CD4-positive, alpha-beta memory T cell (primary cell): ENCODE measurements at regions not wholly inside any gene's neighbourhood (a gene's known extent, or its start where the extent isn't known, plus 50 kb on each side); places are given as distances from the start of the nearest gene placed in this dataset.
A peak's percentile ranks its signal among the peaks of the same experiment; 100 is the strongest.

Experiments used
- CTCF ChIA-PET: fragments of 350-600 bp; sonication (Branson Sonifier 250); formaldehyde crosslinking; loops from one replicate; lab custom pipeline; 2021; ENCODE audit warnings: inconsistent platforms; ENCODE audit not compliant: partially characterized antibody; lab: Charles Lee
- POLR2A ChIA-PET: fragments of 350-600 bp; sonication (Branson Sonifier 250); formaldehyde crosslinking; loops from one replicate; lab custom pipeline; 2021; ENCODE audit not compliant: partially characterized antibody; lab: Charles Lee
- DNase-seq, 5 donors: peaks; one replicate each; pipeline versions ENCODE4 v3.0.0 to v3.0.0-alpha.2; 2020 to 2022; ENCODE audit warnings: mixed read lengths in 1 of 5
- H3K27ac ChIP-seq: one replicate; pipeline ENCODE4 v1.7.0; 2013; ENCODE audit warnings: low read depth, low read length
- H3K27me3 ChIP-seq: 2 replicates; pipeline ENCODE4 v1.7.0; 2013; ENCODE audit warnings: mild to moderate bottlenecking, low read length, moderate library complexity; ENCODE audit not compliant: insufficient read depth
- H3K36me3 ChIP-seq: 2 replicates; pipeline ENCODE4 v1.7.0; 2013; ENCODE audit warnings: mild to moderate bottlenecking, low read length, moderate library complexity; ENCODE audit not compliant: insufficient read depth
- H3K4me1 ChIP-seq: 2 replicates; pipeline ENCODE4 v1.7.0; 2013; ENCODE audit warnings: mild to moderate bottlenecking, low read length, moderate library complexity; ENCODE audit not compliant: insufficient read depth
- H3K4me3 ChIP-seq, 2 donors: one replicate each; pipeline ENCODE4 v1.7.0; 2013; ENCODE audit warnings: low read length in 2 of 2, mild to moderate bottlenecking in 1 of 2
- H3K9me3 ChIP-seq, 2 donors: one replicate each; pipeline ENCODE4 v1.7.0; 2013; ENCODE audit warnings: low read length in 2 of 2, control low read depth in 1 of 2; ENCODE audit not compliant: control insufficient read depth in 1 of 2
- H3K27ac Mint-ChIP-seq, 7 donors: one replicate each; pipeline ENCODE4 v1.8.0; 2020 to 2021; ENCODE audit warnings: mixed read lengths in 7 of 7, mild to moderate bottlenecking in 6 of 7, inconsistent platforms in 3 of 7, moderate library complexity in 3 of 7
- H3K27me3 Mint-ChIP-seq, 2 donors: one replicate each; pipeline ENCODE4 v1.8.0; 2020 to 2021; ENCODE audit warnings: mixed read lengths in 2 of 2
- H3K36me3 Mint-ChIP-seq, 2 donors: one replicate each; pipeline ENCODE4 v1.8.0; 2020 to 2021; ENCODE audit warnings: mixed read lengths in 2 of 2, inconsistent platforms in 1 of 2, mild to moderate bottlenecking in 1 of 2
- H3K4me1 Mint-ChIP-seq, 4 donors: one replicate each; pipeline ENCODE4 v1.8.0; 2020 to 2021; ENCODE audit warnings: mixed read lengths in 4 of 4, mild to moderate bottlenecking in 1 of 4
- H3K4me3 Mint-ChIP-seq, 8 donors: one replicate each; pipeline ENCODE4 v1.8.0; 2020 to 2021; ENCODE audit warnings: mixed read lengths in 8 of 8, mild to moderate bottlenecking in 7 of 8, moderate library complexity in 6 of 8, inconsistent platforms in 3 of 8
- H3K9me3 Mint-ChIP-seq, 8 donors: one replicate each; pipeline ENCODE4 v1.8.0; 2020 to 2021; ENCODE audit warnings: mixed read lengths in 8 of 8, mild to moderate bottlenecking in 5 of 8, inconsistent platforms in 3 of 8, moderate library complexity in 1 of 8
- intact Hi-C: fragments of 100-400 bp; cut with micrococcal nuclease; formaldehyde crosslinking; loops from one replicate; pipeline ENCODE4 v1.15.1; 2023

GRCh38 chr2:57906152-57906732, 140.4 kb upstream of the VRK2 start:
- Histone ChIP-seq H3K36me3 (no peaks in the 10 kb centered on the region), H3K4me1 (peaks cover 28% of the 10 kb centered on the region), H3K27me3 (no peaks in the 10 kb centered on the region), H3K4me3 (no peak overlapping the region), H3K9me3 (no peaks in the 10 kb centered on the region), H3K27ac (no peak overlapping the region)
- H3K27me3 Mint-ChIP-seq, result no peaks in the 10 kb centered on the region
- H3K36me3 Mint-ChIP-seq, result no peaks in the 10 kb centered on the region
- ChIA-PET CTCF (interaction anchor here (0.6 to 1.2 kb wide), 8 partner anchors 10 to 1120 kb away, joined by 3 to 4 read pairs (median 3); no protein-coding TSS in a partner anchor), POLR2A (no interaction called here)
- H3K4me1 Mint-ChIP-seq, result peaks cover 18 to 26% (median 20%) of the 10 kb centered on the region in 4 donors
- H3K27ac Mint-ChIP-seq, result no peak overlapping the region
- no peak overlapping the region for H3K4me3 Mint-ChIP-seq
- H3K9me3 Mint-ChIP-seq, result no peaks in the 10 kb centered on the region
- intact Hi-C loops, result loop anchor here (5.0 to 10.0 kb wide), 2 partner anchors 541 to 969 kb away; no protein-coding TSS in a partner anchor
- DNase-seq, result peak in 3 of 5 donors; percentile 17 to 21 (median 21)

GRCh38 chr2:57907411-57907810, 139.2 kb upstream of the VRK2 start:
- CTCF ChIA-PET, result no interaction called here

GRCh38 chr2:57908736-57909161, 137.9 kb upstream of the VRK2 start:
- intact Hi-C loops, result loop anchor here (5.0 to 10.0 kb wide), 2 partner anchors 539 to 966 kb away; no protein-coding TSS in a partner anchor
- POLR2A ChIA-PET, result interaction anchor here (1.2 kb wide), 1 partner anchor 138 kb away, joined by 4 read pairs; the partner anchor contains the start of gene VRK2
- peak overlapping the region; percentile 20 to 83 (median 74) for H3K27ac Mint-ChIP-seq

More at GRCh38 chr2:57907411-57907810, 139.2 kb upstream of the VRK2 start:
- peaks cover 28% of the 10 kb centered on the region for H3K4me1 ChIP-seq
- H3K4me1 Mint-ChIP-seq, result peaks cover 18 to 26% (median 20%) of the 10 kb centered on the region in 4 donors
- H3K27ac ChIP-seq, result no peak overlapping the region
- no peaks in the 10 kb centered on the region for H3K27me3 Mint-ChIP-seq
- H3K27ac Mint-ChIP-seq, result peak overlapping the region in 6 of 7 donors; percentile 12 to 81 (median 37)
- H3K27me3 ChIP-seq, result no peaks in the 10 kb centered on the region
- intact Hi-C loops, result loop anchor here (5.0 to 10.0 kb wide), 2 partner anchors 540 to 967 kb away; no protein-coding TSS in a partner anchor
- H3K4me3 Mint-ChIP-seq, result no peak overlapping the region
- H3K36me3 ChIP-seq, result no peaks in the 10 kb centered on the region
- POLR2A ChIA-PET, result no interaction called here
- H3K4me3 ChIP-seq, result no peak overlapping the region
- no peaks in the 10 kb centered on the region for H3K9me3 ChIP-seq
- no peaks in the 10 kb centered on the region for H3K36me3 Mint-ChIP-seq
- DNase-seq, result no peak
- no peaks in the 10 kb centered on the region for H3K9me3 Mint-ChIP-seq

GRCh38 chr2:57918126-57918525, 128.5 kb upstream of the VRK2 start:
- Histone ChIP-seq H3K4me1 (no peaks in the 10 kb centered on the region), H3K27ac (no peak overlapping the region), H3K27me3 (no peaks in the 10 kb centered on the region), H3K9me3 (no peaks in the 10 kb centered on the region), H3K4me3 (no peak overlapping the region), H3K36me3 (no peaks in the 10 kb centered on the region)
- Mint-ChIP-seq H3K4me1 (peaks cover 0 to 4% (median 0%) of the 10 kb centered on the region in 4 donors), H3K27me3 (no peaks in the 10 kb centered on the region), H3K27ac (no peak overlapping the region), H3K36me3 (no peaks in the 10 kb centered on the region), H3K4me3 (no peak overlapping the region), H3K9me3 (peaks cover 0 to 2% (median 0%) of the 10 kb centered on the region in 8 donors)
- ChIA-PET CTCF (interaction anchor here (0.8 kb wide), 1 partner anchor 30 kb away, joined by 3 read pairs; no protein-coding TSS in a partner anchor), POLR2A (no interaction called here)
- intact Hi-C loops, result no loop called here
- DNase-seq, result no peak

More at GRCh38 chr2:57908736-57909161, 137.9 kb upstream of the VRK2 start:
- H3K36me3 ChIP-seq, result no peaks in the 10 kb centered on the region
- Mint-ChIP-seq H3K36me3 (no peaks in the 10 kb centered on the region), H3K4me3 (peak overlapping the region in 5 of 8 donors; percentile 4 to 49 (median 11)), H3K4me1 (peaks cover 18 to 26% (median 20%) of the 10 kb centered on the region in 4 donors), H3K9me3 (no peaks in the 10 kb centered on the region), H3K27me3 (no peaks in the 10 kb centered on the region)
- peaks cover 28% of the 10 kb centered on the region for H3K4me1 ChIP-seq
- no peaks in the 10 kb centered on the region for H3K27me3 ChIP-seq
- no peaks in the 10 kb centered on the region for H3K9me3 ChIP-seq
- CTCF ChIA-PET, result no interaction called here
- DNase-seq, result peak in 2 of 5 donors; percentile 11 to 19
- no peak overlapping the region for H3K27ac ChIP-seq
- H3K4me3 ChIP-seq, result no peak overlapping the region

GRCh38 chr2:57920342-57920939, 126.2 kb upstream of the VRK2 start:
- Mint-ChIP-seq H3K36me3 (no peaks in the 10 kb centered on the region), H3K27me3 (no peaks in the 10 kb centered on the region), H3K4me3 (no peak overlapping the region), H3K9me3 (peaks cover 2 to 12% (median 4%) of the 10 kb centered on the region in 8 donors), H3K4me1 (peaks cover 0 to 19% (median 7%) of the 10 kb centered on the region in 4 donors), H3K27ac (no peak overlapping the region)
- H3K27me3 ChIP-seq, result no peaks in the 10 kb centered on the region
- no peak overlapping the region for H3K4me3 ChIP-seq
- no peaks in the 10 kb centered on the region for H3K9me3 ChIP-seq
- H3K27ac ChIP-seq, result no peak overlapping the region
- H3K4me1 ChIP-seq, result no peaks in the 10 kb centered on the region
- intact Hi-C loops, result no loop called here
- no peak for DNase-seq
- ChIA-PET POLR2A (no interaction called here), CTCF (no interaction called here)
- no peaks in the 10 kb centered on the region for H3K36me3 ChIP-seq

- ChIA-PET POLR2A (no interaction called here), CTCF (no interaction called here)
- H3K27me3 ChIP-seq, result no peaks in the 10 kb centered on the region
- H3K4me3 Mint-ChIP-seq, result no peak overlapping the region
- intact Hi-C loops, result no loop called here
- peaks cover 9 to 69% (median 51%) of the 10 kb centered on the region in 8 donors for H3K9me3 Mint-ChIP-seq
- peaks cover 0 to 4% of the 10 kb centered on the region in 2 donors for H3K27me3 Mint-ChIP-seq
- H3K4me1 ChIP-seq, result no peaks in the 10 kb centered on the region
- peak overlapping the region in 1 of 7 donors; percentile 62 for H3K27ac Mint-ChIP-seq
- peaks cover 7 to 18% of the 10 kb centered on the region in 2 donors for H3K36me3 Mint-ChIP-seq
- H3K27ac ChIP-seq, result no peak overlapping the region
- H3K4me1 Mint-ChIP-seq, result peaks cover 0 to 1% (median 0%) of the 10 kb centered on the region in 4 donors
- no peak for DNase-seq
- H3K9me3 ChIP-seq, result peaks cover 0 to 9% of the 10 kb centered on the region in 2 donors
- H3K4me3 ChIP-seq, result no peak overlapping the region
- H3K36me3 ChIP-seq, result no peaks in the 10 kb centered on the region
Observed at GRCh38 chr2:57934659-57935058, 111.9 kb upstream of the VRK2 start.

- intact Hi-C loops, result no loop called here
- Histone ChIP-seq H3K4me3 (no peak overlapping the region), H3K36me3 (no peaks in the 10 kb centered on the region), H3K27me3 (no peaks in the 10 kb centered on the region), H3K27ac (no peak overlapping the region), H3K9me3 (peaks cover 0 to 9% of the 10 kb centered on the region in 2 donors), H3K4me1 (no peaks in the 10 kb centered on the region)
- Mint-ChIP-seq H3K4me1 (peaks cover 0 to 1% (median 0%) of the 10 kb centered on the region in 4 donors), H3K4me3 (no peak overlapping the region), H3K36me3 (peaks cover 5 to 18% of the 10 kb centered on the region in 2 donors), H3K27me3 (peaks cover 2 to 4% of the 10 kb centered on the region in 2 donors), H3K9me3 (peaks cover 3 to 57% (median 47%) of the 10 kb centered on the region in 8 donors), H3K27ac (no peak overlapping the region)
- no peak for DNase-seq
- ChIA-PET CTCF (no interaction called here), POLR2A (no interaction called here)
Observed at GRCh38 chr2:57936216-57936615, 110.4 kb upstream of the VRK2 start.
